ENCODE measurements at regions not wholly inside any gene's neighbourhood (a gene's known extent, or its start where the extent isn't known, plus 50 kb on each side); places are given as distances from the start of the nearest gene placed in this dataset.
"Not testable (repeated sequence)": the region's sequence is repeated elsewhere in the genome, so short reads cannot be mapped to it uniquely, and the experiment has no call there.

GRCh38 chr3:26291840-26292239 lies 330.7 kb upstream of the LRRC3B start:
- no peak for FAIRE-seq

DNA sequence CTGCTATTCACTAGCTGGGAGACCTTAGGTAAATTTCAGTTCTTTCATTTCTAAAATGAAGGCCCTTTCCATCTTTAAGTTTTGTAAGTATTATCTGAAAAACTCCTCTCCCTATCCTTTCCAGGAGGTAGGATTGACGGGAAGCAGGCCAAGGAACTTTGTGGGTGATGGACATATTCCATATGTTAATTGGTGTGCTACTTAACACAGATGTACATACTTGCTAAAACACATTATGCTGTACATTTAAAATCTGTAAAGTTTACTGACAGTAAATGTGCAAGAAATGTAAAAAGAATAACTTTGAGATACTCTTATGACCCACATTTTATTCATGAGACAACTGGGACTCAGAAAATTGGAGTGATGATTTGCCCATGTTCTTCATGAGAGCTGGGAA lies 329.8 kb upstream of the LRRC3B start:
- no peak for FAIRE-seq

DNA sequence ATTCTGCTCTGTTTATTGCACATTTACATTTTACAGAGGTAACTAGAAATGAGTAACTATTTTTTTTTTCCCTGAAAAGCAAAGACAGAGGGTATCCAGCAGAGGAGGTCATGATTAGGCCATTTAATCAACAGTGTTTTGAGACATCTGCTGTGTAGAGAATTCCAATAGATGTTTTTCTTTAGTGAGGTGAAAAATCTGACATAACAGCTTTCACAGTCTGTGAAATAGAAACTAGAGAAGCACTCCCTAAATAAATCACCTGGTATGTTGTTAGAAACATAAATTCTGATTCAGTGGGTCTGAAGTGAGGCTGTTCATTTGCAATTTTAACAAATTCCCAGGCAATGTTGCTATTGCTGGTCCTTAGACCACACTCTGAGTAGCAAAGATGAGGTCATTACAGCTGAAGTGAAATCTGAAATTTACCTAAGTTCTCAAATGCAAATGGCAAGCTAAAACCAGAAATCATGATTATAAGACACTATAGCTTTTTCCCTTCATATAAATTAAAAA lies 329.2 kb upstream of the LRRC3B start:
- no peak for FAIRE-seq

GRCh38 chr3:26307192-26307591 lies 315.4 kb upstream of the LRRC3B start:
- FAIRE-seq = no peak

GRCh38 chr3:26307787-26308186 lies 314.8 kb upstream of the LRRC3B start:
- FAIRE-seq = no peak

DNA sequence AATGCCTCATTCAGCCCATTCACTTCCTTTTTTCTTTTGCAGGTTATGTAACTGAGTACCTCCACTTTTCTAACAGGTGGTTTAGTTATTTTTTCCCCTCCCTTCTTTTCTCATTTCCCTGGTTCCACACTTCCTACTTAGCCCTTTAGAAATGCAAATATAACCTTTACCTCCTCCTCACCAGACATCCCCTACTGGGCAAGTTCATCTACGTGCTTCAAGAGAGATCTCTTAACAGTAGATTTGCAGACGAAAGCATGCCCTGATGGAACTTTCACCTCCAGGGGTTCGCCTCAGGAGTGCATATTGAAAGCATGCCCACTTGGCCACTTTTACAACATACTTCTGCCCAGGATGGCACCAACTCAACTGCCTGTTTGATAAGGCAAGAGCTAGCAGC lies 314.1 kb upstream of the LRRC3B start:
- FAIRE-seq = no peak

GRCh38 chr3:26309536-26309935 lies 313.0 kb upstream of the LRRC3B start:
- FAIRE-seq = not testable (repeated sequence)

- FAIRE-seq = no peak
These were observed 309.8 kb upstream of the LRRC3B start for GRCh38 chr3:26312816-26313215.

- FAIRE-seq = no peak
These were observed 306.1 kb upstream of the LRRC3B start for GRCh38 chr3:26316472-26316871.

- not testable (repeated sequence) for FAIRE-seq
These were observed 298.8 kb upstream of the LRRC3B start for GRCh38 chr3:26323741-26324140.

DNA sequence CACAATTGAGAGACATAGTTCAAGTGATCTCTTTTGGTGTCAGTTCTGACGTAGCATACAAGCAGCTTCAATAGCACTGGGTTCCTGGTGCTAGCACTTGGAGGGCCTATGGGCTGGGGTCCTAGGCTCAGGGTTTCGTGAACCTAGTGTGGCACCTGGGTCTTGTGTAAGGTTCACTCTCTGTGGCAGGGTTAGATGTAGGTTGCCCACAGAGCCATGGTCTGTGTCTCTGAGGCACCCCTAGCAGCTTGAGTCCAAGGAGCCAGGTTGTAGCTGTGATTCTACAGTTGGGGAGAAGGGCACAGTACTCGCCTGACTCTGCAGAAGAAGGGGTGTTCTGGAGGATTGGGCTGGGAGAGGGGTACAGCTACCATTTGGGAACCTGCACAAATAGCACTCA lies 282.6 kb upstream of the LRRC3B start:
- FAIRE-seq = no peak

DNA sequence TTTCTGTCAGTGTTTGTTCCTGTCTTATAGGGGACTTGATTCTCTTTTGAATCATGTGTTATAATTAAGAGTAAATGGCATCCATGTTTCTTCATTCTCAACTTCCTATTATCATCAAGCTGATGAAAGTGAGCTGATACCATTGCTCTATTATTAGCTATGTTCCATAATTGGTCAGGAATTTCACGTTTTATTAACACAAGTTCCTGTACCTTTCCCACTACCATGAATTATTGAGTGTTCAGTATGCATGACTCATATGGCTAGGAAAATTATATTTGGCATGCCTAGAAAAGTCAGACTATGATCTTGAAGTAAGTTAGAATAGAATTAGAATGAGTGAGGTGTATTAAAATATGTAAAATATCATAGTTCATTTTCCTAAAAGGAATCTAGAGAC lies 278.9 kb upstream of the LRRC3B start:
- no peak for FAIRE-seq

DNA sequence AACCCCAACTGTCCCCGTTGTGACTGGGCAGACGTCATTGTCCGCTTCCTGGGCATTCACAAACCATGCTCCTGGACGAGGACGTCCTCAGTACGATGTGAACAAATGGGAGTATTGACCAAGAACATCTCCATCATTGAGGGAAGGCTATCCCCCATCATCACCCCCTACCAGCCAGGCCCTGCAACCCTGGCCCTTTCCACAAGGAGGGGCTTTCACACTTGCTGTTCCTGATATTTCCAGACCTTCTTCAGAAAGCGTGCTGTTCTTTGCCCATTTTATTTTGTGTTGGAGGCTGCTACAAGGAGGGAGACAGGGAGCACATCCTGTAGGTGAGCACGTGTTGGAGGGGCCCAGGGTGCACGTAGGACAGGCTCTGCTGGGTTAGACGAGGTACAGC lies 277.0 kb upstream of the LRRC3B start:
- FAIRE-seq = no peak

DNA sequence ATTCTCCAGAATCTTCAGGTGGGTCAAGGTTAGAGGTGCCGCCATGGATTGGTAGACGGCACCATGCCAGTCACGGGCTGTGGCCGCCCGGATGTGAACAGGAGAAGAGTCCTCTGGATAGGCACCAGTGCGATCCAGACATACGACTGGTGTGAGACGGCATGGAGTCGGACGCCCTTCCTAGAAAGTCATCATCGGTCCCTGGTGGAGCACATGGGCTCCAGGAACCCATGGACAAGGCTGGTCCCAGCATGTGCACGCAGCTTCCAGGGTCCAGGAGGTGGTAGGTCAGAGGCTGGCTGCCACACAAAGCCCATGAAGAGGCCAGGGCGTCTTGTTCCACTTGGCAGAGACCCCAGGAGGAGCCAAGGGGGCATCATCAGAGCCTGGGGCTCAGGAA lies 276.1 kb upstream of the LRRC3B start:
- no peak for FAIRE-seq

- no peak for FAIRE-seq
These were observed 275.4 kb upstream of the LRRC3B start for GRCh38 chr3:26347150-26347549.

GRCh38 chr3:26350853-26351252 lies 271.7 kb upstream of the LRRC3B start:
- FAIRE-seq = no peak

DNA sequence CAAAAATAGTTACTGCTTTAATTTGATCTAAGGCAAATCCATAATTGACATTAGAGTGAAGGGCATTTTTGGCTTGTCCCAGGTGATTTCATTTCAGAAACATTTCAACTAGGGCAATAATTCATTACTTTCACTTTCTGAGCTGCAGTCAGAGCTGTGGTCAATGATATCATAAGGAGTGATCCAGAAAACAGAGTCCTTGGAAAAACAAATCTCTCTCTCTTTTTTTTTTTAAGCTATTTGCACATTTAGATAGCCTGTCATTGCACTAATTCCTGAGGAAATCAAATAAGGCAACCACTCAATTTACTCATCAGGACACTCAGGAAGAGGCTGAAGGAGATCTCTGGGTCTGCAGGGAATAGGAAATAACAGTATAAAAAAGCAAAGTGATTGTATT lies 269.5 kb upstream of the LRRC3B start:
- no peak for FAIRE-seq

DNA sequence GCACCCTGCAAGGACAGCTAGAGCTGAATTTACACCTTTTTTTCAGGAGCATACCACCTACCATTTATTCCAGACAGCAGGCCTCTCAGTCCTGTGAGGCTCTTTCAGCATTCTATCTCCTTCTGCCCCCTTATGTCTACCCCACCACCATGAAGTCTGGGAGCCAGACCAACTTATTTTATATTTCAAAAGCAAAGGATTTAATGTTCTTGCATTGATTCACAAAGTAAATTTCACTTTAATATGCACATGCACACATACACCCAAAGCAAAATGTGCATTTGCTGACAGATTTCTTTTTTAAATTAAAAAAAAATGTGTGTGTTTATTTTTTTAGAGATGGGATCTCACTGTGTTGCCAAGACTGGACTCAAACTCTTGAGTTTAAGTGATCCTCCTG lies 264.2 kb upstream of the LRRC3B start:
- FAIRE-seq = no peak

- no peak for FAIRE-seq
These were observed 256.9 kb upstream of the LRRC3B start for GRCh38 chr3:26365706-26366105.

- no peak for FAIRE-seq
These were observed 254.3 kb upstream of the LRRC3B start for GRCh38 chr3:26368312-26368711.

DNA sequence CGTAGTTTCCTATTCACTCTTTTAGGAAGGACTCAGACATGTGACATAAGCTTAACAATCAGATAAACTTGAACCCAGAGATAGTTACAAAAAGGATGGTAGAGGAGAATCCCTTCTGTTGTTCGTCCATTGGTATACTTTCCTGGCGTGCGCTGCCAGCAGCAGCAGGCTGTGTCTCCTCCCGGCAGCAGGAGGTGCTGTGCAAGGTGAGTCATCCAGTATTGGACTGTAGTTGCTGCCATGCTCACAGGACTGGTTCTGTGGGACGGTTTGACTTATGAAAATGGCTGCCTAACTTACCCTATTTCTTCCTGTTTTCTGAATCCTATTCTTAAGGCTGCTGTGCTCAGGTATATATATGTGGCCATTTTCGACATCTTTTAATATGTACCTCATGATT lies 253.4 kb upstream of the LRRC3B start:
- no peak for FAIRE-seq

- no peak for FAIRE-seq
These were observed 246.6 kb upstream of the LRRC3B start for GRCh38 chr3:26375843-26376530.

DNA sequence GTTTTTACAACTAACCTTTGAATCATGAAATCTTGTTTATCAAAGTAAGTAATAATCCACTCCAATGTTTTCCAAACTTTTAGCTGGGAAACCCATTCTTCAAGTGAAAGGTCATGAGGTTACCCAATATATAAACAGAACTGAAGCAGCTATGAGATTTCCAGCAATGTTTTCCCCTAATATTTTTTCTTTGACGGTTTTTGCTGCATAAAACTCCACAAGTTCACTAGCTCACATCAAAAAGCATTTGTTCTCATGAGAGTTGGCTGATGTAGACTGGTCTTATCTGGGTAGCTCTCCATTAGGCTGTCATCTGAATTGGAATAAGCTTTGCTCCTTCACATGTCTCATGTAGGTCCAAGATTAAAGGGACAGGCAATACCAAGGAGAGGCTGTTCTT lies 241.2 kb upstream of the LRRC3B start:
- no peak for FAIRE-seq

DNA sequence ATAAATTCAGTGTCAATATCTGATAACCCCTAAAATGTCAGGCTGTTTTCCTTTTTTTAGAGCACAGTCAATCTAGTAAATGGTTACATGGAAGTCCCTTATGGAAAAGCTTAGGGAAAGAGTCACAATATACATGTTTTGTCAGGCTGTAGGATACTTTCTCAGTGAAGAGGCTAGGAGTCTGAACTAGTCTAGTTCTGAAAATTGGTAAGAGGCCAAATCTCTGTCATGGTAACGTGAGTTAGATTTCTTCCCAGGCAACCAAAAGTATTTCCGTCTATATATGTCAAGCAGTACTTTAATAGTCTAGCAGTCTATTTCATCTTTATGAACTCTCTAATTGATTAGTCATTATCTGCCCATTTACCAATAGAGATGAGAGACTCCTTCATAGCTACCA lies 215.9 kb upstream of the LRRC3B start:
- no peak for FAIRE-seq

GRCh38 chr3:26418553-26418952 lies 204.0 kb upstream of the LRRC3B start:
- FAIRE-seq = no peak

All from A204.1 (cell line).